GM08714 (cell line): ENCODE measurements at regions not wholly inside any gene's neighbourhood (a gene's known extent, or its start where the extent isn't known, plus 50 kb on each side); places are given as distances from the start of the nearest gene placed in this dataset.
"Not testable (repeated sequence)": the region's sequence is repeated elsewhere in the genome, so short reads cannot be mapped to it uniquely, and the experiment has no call there.

Source experiments
- H3K4me3 ChIP-seq: fragments of 200-500 bp; sonication (Bioruptor generic); 2 replicates; pipeline ENCODE4 v1.5.1; 2014; ENCODE audit warnings: mild to moderate bottlenecking, low read length, inconsistent platforms
- ZNF274 ChIP-seq: IDR thresholded peaks from 2 replicates; pipeline ENCODE4 v1.6.1; 2012; ENCODE audit warnings: mild to moderate bottlenecking, low read depth, low read length

DNA sequence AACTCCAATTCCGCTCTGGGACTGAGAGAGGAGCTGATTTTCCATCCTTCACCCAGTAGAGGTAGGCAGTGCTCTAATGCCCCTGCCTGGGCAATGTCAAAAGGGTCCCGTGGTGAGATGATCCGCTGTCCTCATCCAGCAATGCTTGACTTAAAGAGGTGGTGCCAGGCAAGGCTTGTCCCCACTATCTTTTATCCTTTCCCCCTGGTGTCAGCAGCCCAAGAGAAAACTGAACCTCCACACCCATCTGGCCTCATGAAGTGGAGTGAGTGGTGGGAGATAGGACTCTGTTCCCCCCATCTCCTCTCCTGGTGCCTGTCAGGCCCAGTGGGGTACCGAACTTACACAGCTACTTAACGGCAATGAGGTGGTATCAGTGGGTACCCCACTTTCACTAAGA lies 107.1 kb downstream of the ABHD5 start:
- TF ChIP-seq ZNF274 = no peak
- H3K4me3 ChIP-seq = no peak overlapping the region

DNA sequence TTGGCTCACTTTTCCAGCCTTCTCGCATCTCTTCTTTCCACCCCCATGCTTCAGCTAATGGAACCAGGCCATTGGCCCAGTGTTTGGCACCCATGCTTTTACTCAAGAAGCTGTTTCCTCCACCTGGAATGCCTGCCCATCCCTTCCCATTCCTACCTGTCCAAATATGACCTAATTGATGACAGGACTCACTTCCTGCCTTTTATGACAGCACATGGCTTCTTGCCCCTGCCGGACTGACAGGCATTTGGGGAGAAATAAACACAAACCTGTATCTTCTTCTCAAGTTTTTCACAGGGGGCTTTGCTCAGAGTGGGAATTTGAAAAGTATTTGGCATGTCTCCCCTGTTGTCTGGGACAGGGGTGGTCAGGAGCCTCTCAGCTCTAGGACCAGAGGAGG lies 120.1 kb downstream of the ABHD5 start:
- H3K4me3 ChIP-seq = no peak overlapping the region
- TF ChIP-seq ZNF274 = no peak

DNA sequence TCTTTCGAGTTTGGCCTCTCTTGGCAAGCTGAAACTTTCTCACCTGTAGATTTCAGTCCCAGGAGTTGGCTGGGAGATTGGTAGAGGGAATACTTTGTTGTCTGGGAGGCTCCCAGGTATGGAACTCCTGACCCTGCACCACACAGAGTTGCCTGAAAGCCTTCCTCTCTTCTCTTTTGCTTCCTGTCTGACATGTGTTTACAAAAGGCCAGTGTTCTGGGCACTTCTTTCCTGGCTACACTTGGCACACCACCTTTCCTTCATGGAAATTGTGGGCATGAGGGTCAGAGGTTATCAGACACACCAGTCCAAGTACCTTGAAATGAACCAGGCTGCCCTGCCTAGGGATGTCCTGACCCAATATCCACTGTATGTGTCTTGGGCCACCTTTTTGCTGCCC lies 123.7 kb downstream of the ABHD5 start:
- TF ChIP-seq ZNF274 = no peak
- H3K4me3 ChIP-seq = no peak overlapping the region

DNA sequence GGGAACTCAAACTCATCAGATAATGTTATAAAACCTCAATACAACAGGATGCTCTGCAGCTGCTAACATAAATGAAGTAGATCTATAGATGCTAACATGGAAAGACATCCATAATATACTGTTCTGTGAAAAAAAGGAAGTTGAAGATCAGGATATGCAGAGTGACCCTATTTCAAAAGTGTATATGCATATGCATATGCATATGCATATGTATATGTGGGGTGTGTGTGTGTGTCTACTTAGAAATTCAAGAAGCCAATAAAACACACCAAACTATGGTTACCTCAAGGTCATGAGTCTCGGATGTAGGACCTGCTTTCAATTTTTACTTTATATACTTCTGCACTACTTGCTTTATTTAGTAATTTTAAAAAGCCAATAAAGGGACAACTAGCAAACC lies 125.6 kb downstream of the ABHD5 start:
- no peak overlapping the region for H3K4me3 ChIP-seq
- TF ChIP-seq ZNF274 = no peak

DNA sequence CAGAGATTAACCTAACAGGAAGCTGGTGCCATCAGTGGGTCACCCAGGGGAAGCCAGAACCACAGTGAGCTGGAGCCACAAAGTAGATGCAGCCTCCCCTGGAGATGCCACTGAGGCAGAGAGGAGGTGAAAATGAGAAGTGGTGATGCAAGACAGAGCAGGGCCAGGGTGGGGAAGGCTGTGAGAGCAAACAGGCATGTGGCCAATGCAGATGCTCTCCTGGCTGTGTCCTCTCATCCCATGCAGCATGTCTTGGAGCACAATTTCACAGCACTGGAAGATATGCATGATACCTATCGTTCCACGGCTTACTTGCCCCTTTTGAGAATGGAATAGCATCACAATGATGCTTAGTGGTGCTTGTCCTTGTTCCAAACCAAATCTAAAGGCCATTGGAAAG lies 126.3 kb downstream of the ABHD5 start:
- TF ChIP-seq ZNF274 = no peak
- no peak overlapping the region for H3K4me3 ChIP-seq

DNA sequence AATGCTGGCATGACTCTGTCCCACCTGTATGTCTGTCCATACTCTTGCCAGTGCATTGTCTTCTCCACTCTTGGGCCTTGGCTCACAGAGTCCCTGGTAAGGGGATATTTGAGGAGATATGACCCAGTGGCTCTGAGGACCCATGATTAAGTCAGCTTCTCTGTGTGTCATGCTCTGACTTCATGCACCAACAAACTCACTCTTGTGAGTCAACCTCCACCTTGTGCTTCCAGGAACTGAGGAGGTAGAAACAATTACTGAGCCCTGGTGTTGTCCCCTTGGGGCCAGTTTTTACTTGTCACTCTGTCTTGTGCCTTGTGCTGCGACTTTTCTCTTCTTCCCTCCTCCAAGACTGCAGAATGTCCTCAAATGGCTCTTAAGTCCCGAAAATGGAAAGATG lies 127.1 kb downstream of the ABHD5 start:
- no peak for TF ChIP-seq ZNF274
- no peak overlapping the region for H3K4me3 ChIP-seq

DNA sequence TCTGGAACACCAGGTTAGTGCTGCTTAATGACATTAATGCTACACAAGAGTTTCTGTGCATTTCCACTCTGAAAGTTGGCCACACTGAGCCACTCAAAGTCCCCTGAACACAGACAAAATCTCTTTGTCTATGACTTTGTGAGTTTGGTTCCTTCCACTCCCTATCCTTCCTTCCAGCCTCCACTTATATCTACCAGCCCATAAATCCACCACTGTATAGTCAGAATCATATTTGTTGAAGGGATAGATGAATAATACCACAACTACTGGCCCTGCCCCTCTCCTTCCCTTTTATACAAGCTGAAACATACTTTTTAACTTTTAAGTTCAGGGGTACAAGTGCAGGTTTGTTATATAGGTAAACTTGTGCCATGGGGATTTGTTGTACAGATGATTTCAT lies 127.5 kb downstream of the ABHD5 start:
- H3K4me3 ChIP-seq = no peak overlapping the region
- TF ChIP-seq ZNF274 = no peak

DNA sequence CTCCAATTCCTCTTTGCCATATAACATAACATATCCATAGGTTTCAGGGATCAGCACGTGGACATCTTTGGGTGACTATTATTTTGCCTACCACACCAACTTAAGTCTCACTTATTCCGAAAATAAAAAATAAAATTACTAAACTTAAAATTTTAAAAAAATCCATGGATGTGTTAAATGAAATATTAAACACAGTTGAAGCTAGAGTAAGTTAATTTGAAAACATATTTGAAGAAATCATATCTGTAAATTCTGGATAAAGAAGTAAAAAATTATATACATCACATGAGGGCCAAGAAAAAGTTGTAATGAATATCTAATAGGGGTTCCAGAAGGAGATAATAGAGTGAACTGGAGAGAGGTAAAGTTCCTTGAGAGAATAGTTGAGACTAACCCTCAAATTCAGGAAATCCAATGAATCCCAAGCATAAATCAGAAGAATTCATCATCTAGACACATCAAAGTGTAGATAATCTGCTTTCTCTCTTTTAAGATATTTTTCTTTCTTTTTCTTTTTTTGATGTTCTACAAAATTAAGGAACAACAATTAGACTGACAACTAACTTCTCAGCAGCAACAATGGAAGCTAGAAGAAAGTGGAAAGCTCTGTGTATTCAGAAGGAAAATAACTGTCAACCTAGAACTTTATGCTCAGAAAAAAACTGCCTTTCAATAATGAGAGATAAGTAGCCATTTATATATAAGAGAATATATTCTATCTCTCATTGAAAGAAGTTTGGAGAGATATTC lies 147.4 kb downstream of the ABHD5 start:
- no peak for TF ChIP-seq ZNF274
- no peak overlapping the region for H3K4me3 ChIP-seq

DNA sequence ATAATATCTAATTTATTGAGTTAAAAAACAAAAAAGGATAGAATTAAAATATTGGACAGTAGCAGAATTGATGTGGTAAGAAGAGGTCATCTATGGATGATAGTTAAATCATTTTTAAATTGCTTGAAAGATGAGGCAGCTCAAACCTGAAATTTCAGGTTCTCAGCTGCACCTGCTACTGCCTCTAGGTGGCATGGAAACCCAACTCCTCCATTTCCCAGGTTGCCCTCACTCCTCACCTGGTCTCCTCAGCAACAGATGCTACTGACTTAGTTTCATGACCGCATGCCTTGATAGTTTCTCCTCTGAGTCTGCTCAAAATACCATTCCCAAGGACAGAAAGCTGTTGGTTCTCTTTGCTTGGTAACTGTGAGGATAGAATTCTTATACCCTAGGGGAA lies 148.1 kb downstream of the ABHD5 start:
- no peak for TF ChIP-seq ZNF274
- no peak overlapping the region for H3K4me3 ChIP-seq

DNA sequence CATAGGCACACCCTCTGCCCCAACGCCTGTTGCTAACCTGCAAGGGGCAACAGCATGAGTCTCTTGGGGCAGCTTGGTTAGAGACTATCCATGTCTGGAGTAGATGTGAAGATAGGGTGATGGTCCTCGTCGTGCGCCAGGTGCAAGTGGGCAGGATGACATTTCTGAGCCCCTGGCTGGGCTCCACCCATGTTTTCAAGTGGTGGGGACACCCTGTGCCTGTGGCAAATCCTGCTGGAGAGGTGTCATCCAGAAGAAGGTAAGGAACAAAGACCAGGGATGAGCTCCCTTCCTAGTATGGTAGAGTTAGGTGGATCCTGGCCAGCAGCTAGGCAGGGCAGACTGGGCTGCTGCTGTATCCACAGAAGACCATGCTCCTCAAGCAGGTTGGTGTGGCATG lies 152.6 kb downstream of the ABHD5 start:
- TF ChIP-seq ZNF274 = no peak
- H3K4me3 ChIP-seq = no peak overlapping the region

DNA sequence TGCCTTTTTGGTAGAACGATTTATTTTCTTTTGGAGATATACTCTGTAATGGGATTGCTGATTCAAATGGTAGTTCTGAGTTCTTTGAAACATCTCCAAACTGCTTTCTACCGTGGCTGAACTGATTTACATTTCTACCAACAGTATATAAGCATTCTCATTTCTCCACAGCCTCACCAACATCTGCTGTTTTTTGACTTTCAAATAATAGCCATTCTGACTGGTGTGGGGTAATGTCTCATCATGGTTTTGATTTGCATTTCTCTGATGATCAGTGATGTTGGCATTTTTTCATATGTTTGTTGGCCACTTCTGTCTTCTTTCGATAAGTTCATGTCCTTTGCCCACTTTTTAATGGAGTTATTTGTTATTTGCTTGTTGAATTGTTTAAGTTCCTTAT lies 154.0 kb downstream of the ABHD5 start:
- no peak overlapping the region for H3K4me3 ChIP-seq
- no peak for TF ChIP-seq ZNF274

DNA sequence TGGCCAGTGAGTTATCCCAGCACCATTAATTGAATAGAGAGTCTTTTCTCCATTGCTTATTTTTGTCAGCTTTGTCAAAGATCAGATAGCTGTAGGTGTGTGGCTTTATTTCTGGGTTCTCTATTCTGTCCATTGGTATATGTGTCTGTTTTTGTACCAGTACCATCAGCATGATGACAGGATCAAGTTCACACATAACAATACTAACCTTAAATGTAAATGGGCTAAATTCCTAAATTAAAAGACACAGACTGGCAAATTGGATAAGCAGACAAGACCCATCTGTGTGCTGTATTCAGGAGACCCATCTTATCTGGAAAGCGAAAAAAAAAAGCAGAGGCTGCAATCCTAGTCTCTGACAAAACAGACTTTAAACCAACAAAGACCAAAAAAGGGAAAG lies 154.8 kb downstream of the ABHD5 start:
- not testable (repeated sequence) for H3K4me3 ChIP-seq

DNA sequence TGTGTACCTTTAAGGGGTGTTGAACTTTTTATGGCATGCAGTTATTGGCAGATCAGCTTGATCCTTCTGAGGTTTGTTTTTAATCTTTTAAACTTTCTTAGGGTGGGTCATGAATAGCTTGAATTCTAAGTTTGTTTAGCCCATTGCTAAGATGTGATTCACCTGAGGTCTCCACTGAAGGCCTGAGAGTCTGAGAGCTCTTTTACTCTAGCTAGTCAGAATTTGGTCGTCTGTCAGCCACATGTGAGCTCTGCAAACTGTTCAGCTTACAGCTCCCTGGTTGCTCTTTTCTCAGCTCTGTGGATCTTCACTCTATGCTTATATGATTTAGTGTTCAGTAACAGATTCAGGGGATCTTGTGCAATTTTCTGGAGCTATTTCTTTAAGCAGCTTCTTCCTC lies 161.3 kb downstream of the ABHD5 start:
- TF ChIP-seq ZNF274 = no peak
- H3K4me3 ChIP-seq = no peak overlapping the region

DNA sequence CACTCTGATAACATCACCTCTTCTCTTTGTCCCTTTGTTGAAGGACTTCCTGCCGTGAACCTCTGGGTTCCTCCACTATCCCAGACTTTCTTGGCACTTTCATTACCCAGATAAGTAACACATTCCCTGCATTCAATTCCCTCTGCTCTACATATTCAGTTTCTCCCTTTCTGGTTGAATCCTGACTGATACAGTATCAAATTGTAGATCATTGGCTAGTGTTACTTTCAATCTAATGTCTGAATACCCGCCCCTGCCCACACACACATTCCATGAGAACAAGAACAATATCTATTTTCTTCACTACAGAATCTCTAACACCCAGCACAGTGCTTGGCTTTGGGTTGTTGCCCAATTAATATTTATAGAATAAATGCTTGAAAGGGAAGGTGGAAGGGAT lies 163.5 kb downstream of the ABHD5 start:
- TF ChIP-seq ZNF274 = no peak
- no peak overlapping the region for H3K4me3 ChIP-seq

DNA sequence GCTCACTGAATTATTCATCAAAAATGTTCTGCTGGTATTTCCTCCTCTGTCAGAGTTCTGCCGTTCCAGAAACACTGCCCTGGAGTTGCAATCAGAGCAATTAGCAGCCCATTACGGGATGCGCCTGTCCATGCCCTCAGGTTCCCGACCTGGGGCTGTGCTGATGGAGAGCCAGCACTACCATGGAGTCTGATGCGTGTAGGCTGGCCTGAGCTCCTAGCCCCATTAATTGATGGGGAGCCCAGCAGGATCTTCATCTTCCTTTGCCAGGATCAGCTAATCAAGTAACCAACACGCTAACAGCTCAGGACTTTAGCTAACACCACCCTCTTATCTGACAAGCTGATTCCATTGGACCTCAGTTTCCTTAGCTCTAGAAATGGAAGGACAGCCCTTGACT lies 164.2 kb downstream of the ABHD5 start:
- H3K4me3 ChIP-seq = no peak overlapping the region
- TF ChIP-seq ZNF274 = no peak

DNA sequence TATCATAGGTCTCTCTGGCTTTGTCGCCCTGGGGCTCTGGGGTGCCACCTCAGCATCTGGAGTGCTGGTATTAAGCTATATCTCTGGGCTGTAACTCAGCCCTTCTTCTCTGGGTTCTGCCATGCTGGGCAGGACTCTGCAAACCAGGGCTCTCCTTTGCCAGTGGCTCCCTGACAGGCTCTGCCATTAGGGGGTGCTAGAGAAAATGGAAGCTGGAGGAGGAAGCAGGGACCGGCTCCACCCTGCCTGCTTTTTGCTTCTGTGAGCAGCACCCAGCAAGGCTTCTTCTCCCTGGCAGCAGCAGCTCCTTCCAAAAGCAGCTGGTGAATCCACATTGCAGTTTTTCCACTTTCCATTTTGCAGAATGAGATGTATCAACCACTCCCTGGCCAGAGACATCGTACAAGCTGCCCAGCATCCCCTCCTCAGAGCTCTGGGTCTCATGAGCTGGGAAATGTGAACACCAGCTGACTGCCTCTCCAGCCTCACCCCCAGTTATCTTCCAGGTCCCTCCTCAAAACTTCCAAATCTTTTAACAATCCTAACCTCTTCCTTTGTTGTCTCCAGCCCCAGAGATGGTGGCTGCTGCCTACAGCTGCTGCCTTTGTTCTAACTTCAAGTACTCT lies 165.0 kb downstream of the ABHD5 start:
- TF ChIP-seq ZNF274 = no peak
- no peak overlapping the region for H3K4me3 ChIP-seq
